K562 (cell line): ENCODE measurements at regions not wholly inside any gene's neighbourhood (a gene's known extent, or its start where the extent isn't known, plus 50 kb on each side); places are given as distances from the start of the nearest gene placed in this dataset.

Experiments used
- ATAC-seq: fragments of 200-7000 bp; cut with Tn5 transposase; 3 replicates; pipeline ENCODE4 v1.9.1; 2020; ENCODE audit warnings: moderate library complexity
- BruUV-seq: library from RNA; stranded (reverse); fragments of 400-500 nt; replicated peaks from 2 replicates; lab custom pipeline; 2021; lab: Mats Ljungman, UMichigan
- CTCF ChIA-PET: fragments of 300-600 bp; formaldehyde crosslinking; extraction: SDS; loops from one replicate; lab custom pipeline; 2021; ENCODE audit warnings: low intra/inter-chr PET ratio; lab: Yijun Ruan, JAX
- POLR2A ChIA-PET: fragments of 300-600, 350-650 bp; sonication (Branson Sonifier 250); formaldehyde crosslinking; extraction: SDS; loops from one replicate; lab custom pipeline; 2021; ENCODE audit warnings: antibody characterized with exemption, inconsistent platforms; lab: Yijun Ruan, JAX
- DNase-seq, 4 experiments: peaks; one replicate each; pipeline versions ENCODE4 v3.0.0 to v3.0.0-alpha.2; 2011 to 2018; ENCODE audit warnings: low spot score in 3 of 4, mixed read lengths in 3 of 4; ENCODE audit errors: extremely low read depth in 1 of 4
- FAIRE-seq: peaks from 2 replicates; lab custom pipeline; 2011; peaks lifted over from hg19 to GRCh38; lab: Jason Lieb, UNC
- H2AFZ ChIP-seq: 2 replicates; pipeline ENCODE4 v1.6.0; 2011; ENCODE audit warnings: low read depth, low read length, control low read depth, inconsistent platforms
- H3K27ac ChIP-seq: fragments of 200-600 bp; 3 replicates; pipeline ENCODE4 v1.8.0; 2011; ENCODE audit warnings: low read depth, mild to moderate bottlenecking, control low read depth, inconsistent platforms, low read length, moderate library complexity, mixed read lengths; ENCODE audit errors: extremely low read depth
- H3K27me3 ChIP-seq, 2 experiments: fragments of 300-600 bp in 1 of 2; 2 replicates in 1 of 2; 3 replicates in 1 of 2; pipeline versions ENCODE4 v1.6.0 to v1.8.0; 2011; ENCODE audit warnings: inconsistent platforms in 2 of 2, low read length in 2 of 2, mild to moderate bottlenecking in 1 of 2, mixed read lengths in 1 of 2, moderate library complexity in 1 of 2; ENCODE audit not compliant: control insufficient read depth in 2 of 2, insufficient read depth in 2 of 2
- H3K36me3 ChIP-seq: fragments of 300-600 bp; 3 replicates; pipeline ENCODE4 v1.8.0; 2011; ENCODE audit warnings: mild to moderate bottlenecking, low read length, inconsistent platforms; ENCODE audit not compliant: control insufficient read depth, insufficient read depth
- H3K4me1 ChIP-seq, 2 experiments: fragments of 200-600 bp in 1 of 2; replicated peaks in 1 of 2; 2 replicates in 1 of 2; 3 replicates in 1 of 2; pipeline versions ENCODE4 v1.5.1 to v1.8.0; 2011; ENCODE audit warnings: inconsistent platforms in 2 of 2, low read length in 2 of 2, mild to moderate bottlenecking in 1 of 2, mixed read lengths in 1 of 2, moderate library complexity in 1 of 2; ENCODE audit not compliant: control insufficient read depth in 2 of 2, insufficient read depth in 2 of 2
- H3K4me2 ChIP-seq: 2 replicates; pipeline ENCODE4 v1.6.1; 2011; ENCODE audit warnings: low read length, control low read depth, inconsistent platforms, mixed read lengths; ENCODE audit not compliant: insufficient read depth
- H3K4me3 ChIP-seq: fragments of 200-600 bp; sonication (generic), shearing (Covaris generic); 2 replicates; pipeline ENCODE4 v1.5.1; 2016; ENCODE audit warnings: control low read depth, inconsistent platforms
- H3K79me2 ChIP-seq: fragments of 200-600 bp; 3 replicates; pipeline ENCODE4 v1.8.0; 2011; ENCODE audit warnings: low read length, inconsistent platforms; ENCODE audit not compliant: control insufficient read depth, insufficient read depth
- H3K9ac ChIP-seq, 2 experiments: 2 replicates each; pipeline versions ENCODE4 v1.6.0 to v1.6.1; 2011; ENCODE audit warnings: low read depth in 2 of 2, low read length in 2 of 2, control low read depth in 1 of 2, inconsistent platforms in 1 of 2, mild to moderate bottlenecking in 1 of 2, mixed read lengths in 1 of 2; ENCODE audit not compliant: insufficient read depth in 1 of 2
- H3K9me1 ChIP-seq: one replicate; pipeline ENCODE4 v1.6.0; 2011; ENCODE audit warnings: inconsistent platforms, mild to moderate bottlenecking, low read length, moderate library complexity; ENCODE audit not compliant: control insufficient read depth, insufficient read depth
- H3K9me3 ChIP-seq: replicated peaks from 2 replicates; pipeline ENCODE4 v1.5.1; 2011; ENCODE audit warnings: low read depth, low read length, inconsistent platforms; ENCODE audit not compliant: control insufficient read depth, insufficient read depth
- H4K20me1 ChIP-seq: replicated peaks from 2 replicates; pipeline ENCODE4 v1.6.1; 2011; ENCODE audit warnings: low read length, inconsistent platforms, mixed read lengths; ENCODE audit not compliant: control insufficient read depth, insufficient read depth
- MAFK ChIP-seq: IDR thresholded peaks from 2 replicates; pipeline ENCODE4 v1.6.1; 2011; ENCODE audit warnings: low read length, improper control_type of control experiment
- ZBTB8A ChIP-seq: fragments of 450-650 bp; IDR thresholded peaks from 2 replicates; pipeline ENCODE4 v1.6.1; 2018; ENCODE audit warnings: mild to moderate bottlenecking, moderate library complexity; ENCODE audit not compliant: partially characterized antibody
- ZNF384 ChIP-seq: IDR thresholded peaks from 2 replicates; pipeline ENCODE4 v1.6.1; 2012; ENCODE audit warnings: low read depth, low read length, improper control_type of control experiment
- WGBS: fragments of 100-300 bp; shearing (Covaris generic); methylation state at CpG from one replicate; pipeline ENCODE4 v1.1.6; 2016; ENCODE audit warnings: low coverage, mixed read lengths; ENCODE audit not compliant: insufficient coverage; ENCODE audit errors: missing lambda C conversion rate; 5-methylcytosine and 5-hydroxymethylcytosine counted together
- in situ Hi-C: fragments of 300-500 bp; cut with MboI; formaldehyde crosslinking; loops from 4 replicates; pipeline ENCODE4 v1.15.0; 2018; ENCODE audit warnings: inconsistent platforms, mixed read lengths
- intact Hi-C: fragments of 100-400 bp; cut with micrococcal nuclease; formaldehyde crosslinking; loops from 2 replicates; pipeline ENCODE4 v1.14.2; 2022
- TF ChIP-seq, protein P1 (sequence below): fragments of 250-450 bp; sonication (Bioruptor Pico); IDR thresholded peaks from 2 replicates; pipeline ENCODE4 v1.4.0; 2020; ENCODE audit warnings: borderline replicate concordance

DNA sequence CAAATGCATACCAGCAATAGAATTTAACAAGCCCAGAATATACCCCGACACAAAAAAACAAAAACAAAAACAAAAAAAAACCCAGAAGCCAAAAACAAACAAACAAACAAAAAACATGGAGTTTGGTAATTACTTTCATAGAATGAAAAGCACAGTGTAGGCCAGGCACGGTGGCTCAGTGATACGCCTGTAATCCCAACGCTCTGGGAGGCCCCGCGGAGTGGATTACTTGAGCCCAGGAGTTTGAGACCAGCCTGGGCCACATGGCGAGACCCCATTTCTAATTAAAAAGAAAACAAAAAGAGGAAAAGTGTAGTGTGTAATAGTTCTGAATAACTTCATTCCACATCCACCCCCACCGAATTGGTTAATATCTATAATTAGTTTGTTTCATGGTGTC, 1265.7 kb downstream of the NCAM2 start:
- TF ChIP-seq ZBTB8A (no peak), ZNF384 (no peak)
- H3K9ac ChIP-seq, result no peak overlapping the region
- in situ Hi-C loops, result no loop called here
- H3K9me3 ChIP-seq, result no peaks in the 10 kb centered on the region
- H3K4me3 ChIP-seq, result no peak overlapping the region
- no peak for DNase-seq
- H4K20me1 ChIP-seq, result no peaks in the 10 kb centered on the region
- H3K27me3 ChIP-seq, result no peaks in the 10 kb centered on the region
- no peaks in the 10 kb centered on the region for H3K9me1 ChIP-seq
- H3K79me2 ChIP-seq, result no peaks in the 10 kb centered on the region
- no peaks in the 10 kb centered on the region for H3K36me3 ChIP-seq
- H2AFZ ChIP-seq, result no peak overlapping the region
- no peak for FAIRE-seq
- BruUV-seq, result no TSS peak
- WGBS, result 87% methylated on average over 8 of the region's 8 CpGs
- POLR2A ChIA-PET, result no interaction called here
- no peaks in the 10 kb centered on the region for H3K4me1 ChIP-seq
- intact Hi-C loops, result no loop called here
- H3K4me2 ChIP-seq, result no peak overlapping the region
- no peak overlapping the region for H3K27ac ChIP-seq
- ATAC-seq, result no peak
- CTCF ChIA-PET, result no interaction called here

GRCh38 chr21:22277341-22277740, 1279.1 kb downstream of the NCAM2 start:
- 79% methylated on average over 2 of the region's 2 CpGs for WGBS
- in situ Hi-C loops, result no loop called here
- TF ChIP-seq MAFK, result no peak
- TF ChIP-seq, protein P1, sequence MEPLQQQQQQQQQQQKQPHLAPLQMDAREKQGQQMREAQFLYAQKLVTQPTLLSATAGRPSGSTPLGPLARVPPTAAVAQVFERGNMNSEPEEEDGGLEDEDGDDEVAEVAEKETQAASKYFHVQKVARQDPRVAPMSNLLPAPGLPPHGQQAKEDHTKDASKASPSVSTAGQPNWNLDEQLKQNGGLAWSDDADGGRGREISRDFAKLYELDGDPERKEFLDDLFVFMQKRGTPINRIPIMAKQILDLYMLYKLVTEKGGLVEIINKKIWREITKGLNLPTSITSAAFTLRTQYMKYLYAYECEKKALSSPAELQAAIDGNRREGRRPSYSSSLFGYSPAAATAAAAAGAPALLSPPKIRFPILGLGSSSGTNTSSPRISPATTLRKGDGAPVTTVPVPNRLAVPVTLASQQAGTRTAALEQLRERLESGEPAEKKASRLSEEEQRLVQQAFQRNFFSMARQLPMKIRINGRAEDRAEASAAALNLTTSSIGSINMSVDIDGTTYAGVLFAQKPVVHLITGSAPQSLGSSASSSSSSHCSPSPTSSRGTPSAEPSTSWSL (CRISPR knock-in tag), result no peak
- Histone ChIP-seq H3K27me3 (no peaks in the 10 kb centered on the region), H3K36me3 (no peaks in the 10 kb centered on the region), H3K27ac (no peak overlapping the region), H4K20me1 (no peaks in the 10 kb centered on the region), H3K79me2 (no peaks in the 10 kb centered on the region), H2AFZ (no peak overlapping the region), H3K4me2 (no peak overlapping the region), H3K9me1 (no peaks in the 10 kb centered on the region), H3K9ac (no peak overlapping the region), H3K4me1 (no peaks in the 10 kb centered on the region), H3K9me3 (no peaks in the 10 kb centered on the region), H3K4me3 (no peak overlapping the region)
- no peak for FAIRE-seq
- no TSS peak for BruUV-seq
- intact Hi-C loops, result no loop called here
- ATAC-seq, result no peak
- CTCF ChIA-PET, result no interaction called here
- POLR2A ChIA-PET, result interaction anchor here (0.7 kb wide), 1 partner anchor 23 kb away, joined by 3 read pairs; no protein-coding TSS in a partner anchor
- no peak for DNase-seq
